ENCODE measurements at regions not wholly inside any gene's neighbourhood (a gene's known extent, or its start where the extent isn't known, plus 50 kb on each side); places are given as distances from the start of the nearest gene placed in this dataset.

- TF ChIP-seq CTCF (IDR thresholded peaks at IDR 0.05; ENCODE audit: low read depth, low read length) (no peak), EZH2phosphoT487 (IDR thresholded peaks at IDR 0.05; ENCODE audit: low read depth) (no peak)
Observed at GRCh38 chr6:164101859-164102258, 687.3 kb downstream of the QKI start.
